ENCODE measurements at regions not wholly inside any gene's neighbourhood (a gene's known extent, or its start where the extent isn't known, plus 50 kb on each side); places are given as distances from the start of the nearest gene placed in this dataset.

GRCh38 chr3:80014576-80014975, 246.8 kb upstream of the ROBO1 start:
- TF ChIP-seq CTCF (IDR thresholded peaks at IDR 0.05) (no peak), POLR2A (IDR thresholded peaks at IDR 0.05) (no peak)

Data from prostate gland (tissue), 2 donors.